Glutamatergic neuron (in vitro differentiated cells): ENCODE measurements at regions not wholly inside any gene's neighbourhood (a gene's known extent, or its start where the extent isn't known, plus 50 kb on each side); places are given as distances from the start of the nearest gene placed in this dataset.

Experiments
- DNase-seq: peaks from one replicate; pipeline ENCODE4 v3.0.0; 2022
- H3K27ac Mint-ChIP-seq: one replicate; pipeline ENCODE4 v1.8.0; 2020; ENCODE audit warnings: mild to moderate bottlenecking, mixed read lengths, inconsistent platforms; ENCODE audit not compliant: unreplicated experiment
- H3K27me3 Mint-ChIP-seq: one replicate; pipeline ENCODE4 v1.8.0; 2020; ENCODE audit warnings: mild to moderate bottlenecking, moderate library complexity, mixed read lengths, inconsistent platforms; ENCODE audit not compliant: unreplicated experiment
- H3K36me3 Mint-ChIP-seq: one replicate; pipeline ENCODE4 v1.8.0; 2020; ENCODE audit warnings: mild to moderate bottlenecking, mixed read lengths, inconsistent platforms; ENCODE audit not compliant: unreplicated experiment
- H3K4me1 Mint-ChIP-seq: one replicate; pipeline ENCODE4 v1.8.0; 2020; ENCODE audit warnings: mild to moderate bottlenecking, low read depth, mixed read lengths, inconsistent platforms; ENCODE audit not compliant: unreplicated experiment
- H3K4me3 Mint-ChIP-seq: one replicate; pipeline ENCODE4 v1.8.0; 2020; ENCODE audit warnings: mild to moderate bottlenecking, mixed read lengths, inconsistent platforms; ENCODE audit not compliant: unreplicated experiment
- H3K9me3 Mint-ChIP-seq: one replicate; pipeline ENCODE4 v1.8.0; 2020; ENCODE audit warnings: mild to moderate bottlenecking, moderate library complexity, mixed read lengths, inconsistent platforms; ENCODE audit not compliant: unreplicated experiment
- TF ChIP-seq, protein P1 (sequence below): fragments of 200-600 bp; sonication (generic); IDR thresholded peaks from one replicate; pipeline ENCODE4 v1.5.0; 2021; ENCODE audit not compliant: partially characterized antibody, unreplicated experiment

DNA sequence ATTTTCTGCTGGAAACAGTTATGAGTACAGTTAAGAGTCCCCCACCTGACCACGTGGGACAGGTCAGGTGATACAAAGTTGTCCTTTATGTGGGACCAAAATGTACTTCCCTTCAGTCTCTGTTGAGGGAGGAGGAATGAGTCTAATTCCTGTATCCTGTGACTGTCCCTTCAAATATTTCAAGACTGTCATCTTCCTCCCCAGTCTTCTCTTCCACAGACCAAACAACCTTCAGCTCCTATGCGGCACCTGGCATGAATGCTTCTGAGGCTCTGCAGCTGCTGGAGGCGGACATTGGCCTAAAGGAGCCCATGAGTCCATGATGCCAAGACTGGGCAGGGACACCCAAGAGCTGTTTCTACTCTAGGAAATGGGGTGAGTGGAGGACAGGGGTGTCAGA lies 72.1 kb upstream of the SIM2 start:
- no peak for DNase-seq
- H3K27ac Mint-ChIP-seq: no peak overlapping the region
- H3K4me1 Mint-ChIP-seq: peaks cover 2% of the 10 kb centered on the region
- TF ChIP-seq, protein P1, sequence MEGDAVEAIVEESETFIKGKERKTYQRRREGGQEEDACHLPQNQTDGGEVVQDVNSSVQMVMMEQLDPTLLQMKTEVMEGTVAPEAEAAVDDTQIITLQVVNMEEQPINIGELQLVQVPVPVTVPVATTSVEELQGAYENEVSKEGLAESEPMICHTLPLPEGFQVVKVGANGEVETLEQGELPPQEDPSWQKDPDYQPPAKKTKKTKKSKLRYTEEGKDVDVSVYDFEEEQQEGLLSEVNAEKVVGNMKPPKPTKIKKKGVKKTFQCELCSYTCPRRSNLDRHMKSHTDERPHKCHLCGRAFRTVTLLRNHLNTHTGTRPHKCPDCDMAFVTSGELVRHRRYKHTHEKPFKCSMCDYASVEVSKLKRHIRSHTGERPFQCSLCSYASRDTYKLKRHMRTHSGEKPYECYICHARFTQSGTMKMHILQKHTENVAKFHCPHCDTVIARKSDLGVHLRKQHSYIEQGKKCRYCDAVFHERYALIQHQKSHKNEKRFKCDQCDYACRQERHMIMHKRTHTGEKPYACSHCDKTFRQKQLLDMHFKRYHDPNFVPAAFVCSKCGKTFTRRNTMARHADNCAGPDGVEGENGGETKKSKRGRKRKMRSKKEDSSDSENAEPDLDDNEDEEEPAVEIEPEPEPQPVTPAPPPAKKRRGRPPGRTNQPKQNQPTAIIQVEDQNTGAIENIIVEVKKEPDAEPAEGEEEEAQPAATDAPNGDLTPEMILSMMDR: no peak
- H3K36me3 Mint-ChIP-seq: peaks cover 4% of the 10 kb centered on the region
- H3K27me3 Mint-ChIP-seq: no peaks in the 10 kb centered on the region
- H3K9me3 Mint-ChIP-seq: peaks cover 3% of the 10 kb centered on the region
- H3K4me3 Mint-ChIP-seq: no peak overlapping the region

DNA sequence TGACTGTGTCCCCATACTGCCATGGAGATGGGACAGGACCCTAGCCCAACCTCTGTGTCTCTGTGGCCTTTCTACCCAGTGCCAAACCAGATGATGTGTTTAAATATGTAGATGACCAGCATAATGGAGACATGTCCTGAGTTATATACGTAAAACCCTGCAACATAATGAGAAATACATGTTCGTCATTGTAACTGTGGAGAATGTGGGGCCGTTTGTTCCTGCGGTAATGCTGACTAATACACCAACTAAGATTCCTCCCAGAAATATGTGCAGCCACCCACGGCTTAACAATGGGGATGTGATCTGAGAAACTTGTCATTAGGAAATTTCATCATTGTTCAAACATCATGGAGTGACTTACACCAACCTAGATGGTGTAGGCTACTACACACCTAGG lies 71.7 kb upstream of the SIM2 start:
- Mint-ChIP-seq H3K36me3 (peaks cover 4% of the 10 kb centered on the region), H3K9me3 (peaks cover 3% of the 10 kb centered on the region), H3K4me1 (peaks cover 2% of the 10 kb centered on the region), H3K27me3 (no peaks in the 10 kb centered on the region), H3K27ac (no peak overlapping the region), H3K4me3 (no peak overlapping the region)
- DNase-seq: no peak
- TF ChIP-seq, protein P1: no peak

DNA sequence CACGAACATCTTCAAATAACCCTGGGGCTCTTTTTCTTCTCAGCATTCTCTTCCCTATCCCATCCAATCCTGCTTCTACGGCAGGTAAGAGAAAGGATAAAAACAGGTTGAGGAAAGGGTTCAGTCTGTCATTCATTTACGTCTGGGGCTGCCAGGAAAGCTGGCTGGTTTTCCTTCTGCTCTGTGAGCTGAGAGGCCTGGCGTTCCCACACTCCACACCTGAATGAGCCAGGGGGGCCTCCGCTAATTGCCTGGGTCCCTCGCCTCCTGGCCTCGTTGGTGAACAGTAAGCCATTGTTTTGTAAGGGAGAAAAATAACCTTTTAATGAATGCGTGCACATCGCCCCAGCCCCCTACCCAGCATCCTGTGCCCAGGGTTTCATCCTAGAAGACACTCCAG lies 70.8 kb upstream of the SIM2 start:
- Mint-ChIP-seq H3K4me1 (peaks cover 2% of the 10 kb centered on the region), H3K4me3 (no peak overlapping the region), H3K36me3 (peaks cover 4% of the 10 kb centered on the region), H3K9me3 (peaks cover 3% of the 10 kb centered on the region), H3K27ac (no peak overlapping the region), H3K27me3 (no peaks in the 10 kb centered on the region)
- DNase-seq: no peak
- TF ChIP-seq, protein P1: no peak

DNA sequence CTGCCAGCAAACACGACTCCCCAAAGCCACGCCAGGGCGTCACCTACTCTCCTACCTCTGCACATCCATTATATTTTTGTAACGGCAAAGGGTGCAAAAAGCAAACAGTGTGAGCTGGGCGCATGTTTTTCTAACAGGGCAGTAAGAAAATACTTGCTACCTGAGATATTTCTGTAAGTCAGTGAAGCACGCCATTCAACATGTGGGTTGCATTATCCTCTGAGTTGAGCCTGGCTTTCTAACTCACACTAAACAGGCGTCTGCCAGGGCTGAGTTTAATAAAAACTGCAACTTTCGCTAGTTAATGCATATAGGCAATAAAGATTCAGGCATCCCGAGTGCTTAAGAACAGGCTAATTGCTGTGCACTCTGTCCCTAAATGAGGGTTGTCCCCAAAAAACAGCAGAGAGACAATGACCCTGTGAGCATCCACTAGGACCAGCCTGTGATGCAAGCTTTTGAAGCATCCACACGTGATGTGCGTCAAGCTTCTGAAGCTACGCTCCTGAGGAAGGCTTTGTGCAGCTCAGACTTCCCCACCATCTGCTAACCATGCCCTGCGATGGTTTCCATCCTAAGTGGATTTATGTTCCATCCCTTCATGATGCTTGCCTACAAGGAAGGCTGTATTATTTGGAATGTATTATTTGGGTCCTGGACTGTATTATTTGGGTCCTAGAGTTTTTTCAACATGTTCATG lies 70.0 kb upstream of the SIM2 start:
- H3K4me3 Mint-ChIP-seq: no peak overlapping the region
- TF ChIP-seq, protein P1: no peak
- no peak overlapping the region for H3K27ac Mint-ChIP-seq
- DNase-seq: no peak
- peaks cover 1% of the 10 kb centered on the region for H3K9me3 Mint-ChIP-seq
- no peaks in the 10 kb centered on the region for H3K27me3 Mint-ChIP-seq
- peaks cover 8% of the 10 kb centered on the region for H3K36me3 Mint-ChIP-seq
- peaks cover 2% of the 10 kb centered on the region for H3K4me1 Mint-ChIP-seq

DNA sequence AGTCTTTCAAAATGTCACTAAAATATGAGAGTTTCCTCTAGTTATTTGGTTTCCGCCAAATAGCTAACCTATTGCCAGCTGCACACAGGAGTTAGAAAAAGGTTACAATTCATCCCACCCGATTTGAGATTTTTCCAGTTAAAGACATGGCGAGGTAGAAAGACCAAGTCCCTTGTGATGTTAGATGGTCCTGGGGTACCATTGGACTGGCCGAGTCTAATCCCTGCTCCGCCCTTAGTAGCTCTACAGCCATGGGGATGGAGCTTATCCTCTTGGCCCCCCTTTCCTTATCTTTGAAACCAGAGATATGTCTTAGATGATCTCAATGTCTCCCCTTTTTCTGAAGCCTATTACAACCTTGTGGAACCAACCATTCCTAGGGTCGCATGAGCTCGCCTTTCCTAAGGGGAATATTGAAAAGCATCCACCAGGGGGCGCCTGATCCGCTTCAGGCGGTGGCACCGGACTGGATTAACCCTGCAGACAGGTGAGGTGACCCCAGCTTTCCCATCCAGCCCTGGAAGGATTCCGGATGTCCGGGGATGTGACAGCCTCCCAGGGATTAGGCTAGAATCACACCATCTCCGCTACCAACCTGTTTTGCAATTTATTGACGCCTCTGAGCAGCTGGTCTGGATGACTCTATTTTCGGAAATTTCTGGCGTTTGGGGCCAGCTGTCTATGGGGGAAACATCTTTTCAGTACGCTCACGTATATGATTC lies 68.3 kb upstream of the SIM2 start:
- Mint-ChIP-seq H3K27me3 (peaks cover 2% of the 10 kb centered on the region), H3K27ac (no peak overlapping the region)

More for the DNA sequence above, 68.3 kb upstream of the SIM2 start:
- Mint-ChIP-seq H3K9me3 (no peaks in the 10 kb centered on the region), H3K4me3 (no peak overlapping the region), H3K4me1 (peaks cover 2% of the 10 kb centered on the region), H3K36me3 (peaks cover 9% of the 10 kb centered on the region)
- peak; percentile 84 for DNase-seq
- TF ChIP-seq, protein P1: peak; percentile 93
